VCaP (cell line): ENCODE measurements at regions not wholly inside any gene's neighbourhood (a gene's known extent, or its start where the extent isn't known, plus 50 kb on each side); places are given as distances from the start of the nearest gene placed in this dataset.
"Not testable (repeated sequence)": the region's sequence is repeated elsewhere in the genome, so short reads cannot be mapped to it uniquely, and the experiment has no call there.

ENCODE experiments used
- H3K27ac ChIP-seq: fragments of 450-650 bp; 2 replicates; pipeline ENCODE4 v1.5.1; 2017
- TF ChIP-seq, protein P1 (sequence below): fragments of 450-650 bp; conservative IDR thresholded peaks from 2 replicates; pipeline ENCODE4 v1.5.1; 2017; ENCODE audit warnings: mild to moderate bottlenecking, moderate library complexity

DNA sequence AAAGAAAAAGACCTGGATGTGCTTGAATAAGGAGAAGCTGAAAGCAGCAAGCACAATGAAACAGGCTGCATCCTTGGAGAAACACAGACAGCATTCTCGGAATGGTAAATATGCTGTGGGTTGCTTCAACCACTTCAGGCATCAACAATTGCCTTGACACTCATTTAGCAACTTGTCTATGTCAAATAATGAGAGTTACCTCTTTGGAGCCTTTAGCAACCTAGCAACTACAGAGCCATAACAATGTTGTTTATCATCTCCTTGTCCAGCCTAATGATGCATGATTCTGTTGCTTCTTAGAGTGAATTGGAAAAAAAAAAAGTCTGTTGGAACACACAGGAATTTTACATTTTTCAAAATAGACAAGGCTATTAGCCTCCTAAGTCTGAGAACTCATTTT lies 410.6 kb downstream of the PIK3C3 start:
- TF ChIP-seq, protein P1, sequence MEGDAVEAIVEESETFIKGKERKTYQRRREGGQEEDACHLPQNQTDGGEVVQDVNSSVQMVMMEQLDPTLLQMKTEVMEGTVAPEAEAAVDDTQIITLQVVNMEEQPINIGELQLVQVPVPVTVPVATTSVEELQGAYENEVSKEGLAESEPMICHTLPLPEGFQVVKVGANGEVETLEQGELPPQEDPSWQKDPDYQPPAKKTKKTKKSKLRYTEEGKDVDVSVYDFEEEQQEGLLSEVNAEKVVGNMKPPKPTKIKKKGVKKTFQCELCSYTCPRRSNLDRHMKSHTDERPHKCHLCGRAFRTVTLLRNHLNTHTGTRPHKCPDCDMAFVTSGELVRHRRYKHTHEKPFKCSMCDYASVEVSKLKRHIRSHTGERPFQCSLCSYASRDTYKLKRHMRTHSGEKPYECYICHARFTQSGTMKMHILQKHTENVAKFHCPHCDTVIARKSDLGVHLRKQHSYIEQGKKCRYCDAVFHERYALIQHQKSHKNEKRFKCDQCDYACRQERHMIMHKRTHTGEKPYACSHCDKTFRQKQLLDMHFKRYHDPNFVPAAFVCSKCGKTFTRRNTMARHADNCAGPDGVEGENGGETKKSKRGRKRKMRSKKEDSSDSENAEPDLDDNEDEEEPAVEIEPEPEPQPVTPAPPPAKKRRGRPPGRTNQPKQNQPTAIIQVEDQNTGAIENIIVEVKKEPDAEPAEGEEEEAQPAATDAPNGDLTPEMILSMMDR: no peak
- H3K27ac ChIP-seq: no peak overlapping the region

DNA sequence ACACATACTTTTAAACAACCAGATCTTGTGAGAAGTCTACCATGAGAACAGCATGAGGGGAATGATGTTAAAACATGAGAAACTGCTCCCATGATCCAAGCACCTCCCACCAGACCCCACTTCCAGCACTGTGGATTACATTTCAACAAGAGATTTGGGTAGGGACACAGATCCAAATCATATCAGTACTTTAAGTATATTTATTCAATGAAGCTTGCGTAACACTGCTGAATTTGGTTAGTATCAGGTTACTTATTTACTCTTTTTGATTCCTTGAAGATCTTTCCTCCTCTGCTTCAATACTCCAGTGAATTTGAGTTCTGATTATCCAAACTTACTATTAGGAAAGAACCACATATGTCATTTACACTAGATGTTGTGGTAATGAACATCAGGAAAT lies 418.6 kb downstream of the PIK3C3 start:
- H3K27ac ChIP-seq: no peak overlapping the region; the same call in 1 of the 2 replicates
- TF ChIP-seq, protein P1: no peak

DNA sequence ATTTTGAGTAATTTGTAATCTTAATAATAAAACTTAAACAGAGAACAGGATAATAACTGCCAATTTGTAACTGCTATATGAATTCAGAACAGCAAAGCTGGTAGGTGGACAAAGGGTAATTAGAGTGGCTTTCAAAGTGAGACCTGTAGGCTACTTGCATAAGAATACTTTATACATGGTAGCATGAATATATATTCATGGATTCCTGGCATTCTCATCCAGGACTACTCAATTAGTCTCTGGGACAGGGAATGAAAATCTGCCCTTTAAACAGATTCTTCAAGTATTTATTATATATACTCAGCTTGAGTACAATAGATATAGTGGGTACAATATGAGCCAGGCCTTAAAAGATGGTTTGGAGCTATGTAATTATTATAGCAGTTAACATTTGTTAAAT lies 419.9 kb downstream of the PIK3C3 start:
- TF ChIP-seq, protein P1: no peak
- no peak overlapping the region for H3K27ac ChIP-seq

DNA sequence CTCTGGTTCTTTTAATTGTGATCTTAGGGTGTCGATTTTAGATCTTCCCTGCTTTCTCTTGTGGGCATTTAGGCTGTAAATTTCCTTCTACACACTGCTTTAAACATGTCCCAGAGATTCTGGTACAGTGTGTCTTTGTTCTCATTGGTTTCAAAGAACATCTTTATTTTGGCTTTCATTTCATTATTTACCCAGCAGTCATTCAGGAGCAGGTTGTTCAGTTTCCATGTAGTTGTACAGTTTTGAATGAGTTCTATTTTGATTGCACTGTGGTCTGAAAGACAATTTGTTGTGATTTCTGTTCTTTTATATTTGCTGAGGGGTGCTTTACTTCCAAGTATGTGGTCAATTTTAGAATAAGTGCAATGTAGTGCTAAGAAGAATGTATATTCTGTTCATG lies 423.8 kb downstream of the PIK3C3 start:
- H3K27ac ChIP-seq: peak overlapping the region; percentile 71

DNA sequence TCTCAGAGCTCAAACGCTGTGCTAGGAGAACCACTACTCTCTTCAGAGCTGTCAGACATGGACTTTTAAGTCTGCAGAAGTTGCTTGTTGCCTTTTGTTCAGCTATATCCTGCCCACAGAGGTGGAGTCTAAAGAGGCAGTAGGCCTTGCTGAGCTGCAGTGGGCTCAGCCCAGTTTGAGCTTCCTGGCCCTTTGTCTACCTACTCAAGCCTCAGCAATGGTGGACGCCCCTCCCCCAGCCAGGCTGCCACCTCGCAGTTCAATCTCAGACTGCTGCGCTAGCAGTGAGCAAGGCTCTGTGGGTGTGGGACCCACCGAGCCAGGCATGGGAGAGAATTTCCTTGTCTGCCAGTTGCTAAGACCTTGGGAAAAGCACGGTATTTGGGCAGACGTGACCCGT lies 426.2 kb downstream of the PIK3C3 start:
- H3K27ac ChIP-seq: not testable (repeated sequence)

DNA sequence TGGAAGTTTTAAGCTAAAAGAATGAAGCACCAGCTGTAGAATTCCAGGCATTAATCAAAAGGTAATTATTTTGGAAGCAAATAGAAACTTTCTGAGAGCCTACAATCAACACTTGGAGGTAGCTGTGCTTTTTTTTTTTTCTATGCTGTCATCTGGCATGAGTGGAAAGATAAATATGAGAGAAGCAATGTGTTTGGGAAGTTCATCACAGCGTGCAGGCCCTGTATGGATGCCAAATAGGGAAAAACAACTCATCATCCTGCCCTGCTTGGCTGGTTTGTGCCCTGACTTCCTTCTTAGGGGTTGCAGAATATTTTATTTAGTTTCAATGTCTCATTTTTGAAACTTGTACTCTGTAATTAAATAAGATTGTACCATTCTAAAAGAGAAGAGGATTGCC lies 437.4 kb downstream of the PIK3C3 start:
- peak overlapping the region; percentile 10; the same call in 1 of the 2 replicates for H3K27ac ChIP-seq
- TF ChIP-seq, protein P1: no peak

DNA sequence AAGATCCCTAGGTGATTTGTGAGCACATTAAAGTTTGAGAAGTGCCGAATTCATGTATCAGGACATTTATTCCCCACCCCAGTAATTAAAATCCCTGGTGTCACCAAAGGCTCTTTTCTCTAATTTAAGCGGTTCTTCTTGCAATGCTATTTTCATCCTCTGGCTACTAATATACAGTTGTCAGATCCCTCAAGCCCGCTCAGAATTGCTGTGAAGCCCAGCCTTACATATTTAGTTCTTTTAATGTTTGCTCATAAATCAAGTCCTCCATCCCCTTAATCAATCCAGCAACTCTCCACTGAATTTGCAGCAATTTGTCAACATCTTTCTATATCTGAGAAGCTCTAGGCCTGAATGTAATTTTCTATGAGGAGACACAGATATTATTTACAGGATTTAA lies 437.9 kb downstream of the PIK3C3 start:
- peak overlapping the region; percentile 10; the same call in 1 of the 2 replicates for H3K27ac ChIP-seq
- TF ChIP-seq, protein P1: no peak

DNA sequence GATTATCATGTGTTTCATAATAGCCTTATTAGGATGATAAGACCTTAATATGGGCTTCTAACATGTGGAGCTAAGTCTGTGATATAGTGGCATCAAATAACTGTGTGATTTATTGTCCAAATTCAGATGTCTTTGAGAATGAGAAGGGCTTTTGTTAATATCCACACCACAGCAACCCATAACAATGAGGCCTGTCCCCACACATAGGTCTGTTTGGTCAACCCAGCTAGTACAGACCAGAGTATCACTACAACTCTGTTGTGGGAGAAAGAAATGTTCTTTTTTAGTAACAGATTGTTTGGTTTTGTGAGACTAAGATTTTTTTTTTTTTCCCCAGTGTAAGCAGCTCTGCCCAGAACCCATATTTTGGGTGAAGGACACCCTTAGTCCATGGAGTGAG lies 439.2 kb downstream of the PIK3C3 start:
- TF ChIP-seq, protein P1: no peak

DNA sequence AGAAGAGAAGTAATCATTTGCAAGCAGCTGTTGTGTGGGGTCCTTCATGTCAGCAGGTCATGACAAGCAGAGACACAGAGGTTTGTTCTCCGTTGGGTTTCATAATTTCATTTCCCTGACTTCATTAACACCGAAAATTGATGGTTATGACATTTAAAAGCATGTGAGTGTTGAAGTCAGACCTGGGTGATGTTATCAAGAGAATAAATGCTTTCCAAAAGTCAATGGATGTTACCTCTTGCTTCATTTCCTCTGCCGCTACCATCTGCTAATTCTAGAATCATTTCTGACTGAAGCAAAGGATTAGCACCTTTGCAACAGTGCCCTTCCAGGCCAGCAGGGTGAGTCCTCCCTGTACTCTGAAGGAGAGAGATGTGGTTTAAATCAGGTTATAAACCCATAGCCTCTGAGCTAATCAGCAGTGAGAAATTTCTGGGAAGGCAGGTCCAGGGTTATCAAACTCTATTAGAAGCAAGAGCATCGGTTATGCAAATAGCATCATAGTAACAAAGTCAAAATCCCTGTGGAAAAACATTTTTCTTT lies 446.2 kb downstream of the PIK3C3 start:
- H3K27ac ChIP-seq: no peak overlapping the region
- TF ChIP-seq, protein P1: peak; percentile 35; the same call in 1 of the 2 replicates

More for the DNA sequence above, 439.2 kb downstream of the PIK3C3 start:
- no peak overlapping the region for H3K27ac ChIP-seq
